SK-N-DZ (cell line): ENCODE measurements at regions not wholly inside any gene's neighbourhood (a gene's known extent, or its start where the extent isn't known, plus 50 kb on each side); places are given as distances from the start of the nearest gene placed in this dataset.
"Not testable (repeated sequence)": the region's sequence is repeated elsewhere in the genome, so short reads cannot be mapped to it uniquely, and the experiment has no call there.

Source experiments
- DNase-seq: peaks from one replicate; pipeline ENCODE4 v3.0.0-alpha.2; 2015; ENCODE audit warnings: low spot score

DNA sequence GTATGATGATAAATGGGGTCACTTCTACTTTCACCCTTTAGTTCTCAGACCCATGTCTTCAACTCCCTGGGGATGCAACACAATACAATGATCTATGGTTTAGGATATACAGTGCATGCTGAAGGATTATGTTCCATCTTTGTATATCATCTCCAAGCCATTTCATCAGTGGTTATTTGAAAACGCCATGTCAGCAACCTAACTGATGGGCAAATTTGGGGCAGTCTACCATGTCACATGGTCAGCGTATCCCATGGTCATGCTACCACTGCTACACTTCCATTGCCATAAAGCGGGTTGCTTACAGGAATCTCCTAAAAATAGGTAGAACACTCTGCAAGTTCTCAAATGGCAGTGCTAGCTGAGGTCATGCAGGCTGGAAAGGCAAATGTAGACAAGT is 236.5 kb upstream of the ISX start:
- no peak for DNase-seq

DNA sequence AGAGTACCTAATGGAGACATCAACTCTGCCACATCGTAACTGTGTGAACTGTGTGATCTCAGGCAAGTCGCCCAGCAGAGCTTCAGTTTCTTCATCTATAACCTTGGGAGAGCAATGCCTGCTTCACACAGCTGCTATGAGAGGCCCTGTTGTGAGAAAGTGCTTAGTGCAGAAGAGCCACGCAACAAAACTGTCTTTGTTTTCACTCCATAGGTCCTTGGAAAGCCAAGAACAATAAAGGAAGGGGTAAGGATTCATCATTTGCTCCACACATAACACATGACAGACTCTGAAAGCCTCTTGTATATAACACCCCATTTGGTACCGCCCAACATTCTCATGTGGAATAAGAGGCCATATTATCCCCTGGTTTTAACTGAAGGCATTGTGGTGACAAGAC is 231.9 kb upstream of the ISX start:
- DNase-seq: no peak

DNA sequence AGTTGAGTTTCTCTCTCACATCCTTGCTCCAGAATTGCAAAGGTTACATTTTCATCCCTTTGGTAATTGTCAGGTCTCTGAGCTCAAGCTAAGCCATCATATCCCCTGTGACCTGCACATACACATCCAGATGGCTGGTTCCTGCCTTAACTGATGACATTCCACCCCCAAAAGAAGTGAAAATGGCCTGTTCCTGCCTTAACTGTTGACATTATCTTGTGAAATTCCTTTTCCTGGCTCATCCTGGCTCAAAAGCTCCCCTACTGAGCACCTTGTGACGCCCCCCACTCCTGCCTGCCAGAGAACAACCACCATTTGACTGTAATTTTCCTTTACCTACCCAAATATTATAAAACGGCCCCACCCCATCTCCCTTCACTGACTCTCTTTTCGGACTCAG is 231.4 kb upstream of the ISX start:
- not testable (repeated sequence) for DNase-seq

DNA sequence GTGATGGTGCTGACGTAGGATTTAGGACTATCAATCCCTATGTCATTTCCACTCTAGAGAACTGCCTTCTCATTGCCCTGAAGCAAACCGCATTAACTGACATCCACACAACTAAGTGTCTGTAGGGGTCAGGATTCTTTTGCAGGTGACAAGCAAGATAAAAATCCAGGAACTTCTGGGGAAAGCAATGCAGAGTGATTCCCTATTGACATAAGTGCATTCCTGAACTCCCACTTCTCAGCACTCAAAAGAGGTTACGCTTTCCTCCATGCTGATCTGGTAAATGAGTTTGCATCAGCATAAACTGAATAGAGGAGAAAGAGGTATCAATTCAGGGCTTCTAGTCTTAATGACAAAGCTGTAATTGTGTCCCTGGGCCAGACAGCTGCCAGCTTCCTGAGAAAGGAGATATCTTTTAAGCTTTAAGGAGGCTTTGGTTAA is 224.6 kb upstream of the ISX start:
- no peak for DNase-seq

DNA sequence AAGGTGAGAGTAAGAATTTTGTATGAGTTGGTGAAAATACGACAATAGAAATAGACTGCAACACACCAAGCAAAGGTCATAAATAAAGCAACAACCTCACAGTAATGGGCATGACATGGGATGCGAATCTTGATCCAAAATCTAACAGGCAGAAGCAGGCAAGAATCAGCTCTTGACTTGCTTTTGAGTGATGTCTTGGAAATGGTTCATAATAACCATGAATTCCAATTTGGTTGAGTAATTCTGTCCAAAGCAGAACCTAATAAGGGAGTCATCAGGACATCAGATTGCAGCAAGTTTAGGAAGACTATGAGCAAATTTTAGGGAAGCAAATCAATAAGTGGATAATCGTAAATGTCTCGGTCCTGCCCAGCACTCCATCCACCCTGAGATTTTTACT is 224.0 kb upstream of the ISX start:
- DNase-seq: no peak

DNA sequence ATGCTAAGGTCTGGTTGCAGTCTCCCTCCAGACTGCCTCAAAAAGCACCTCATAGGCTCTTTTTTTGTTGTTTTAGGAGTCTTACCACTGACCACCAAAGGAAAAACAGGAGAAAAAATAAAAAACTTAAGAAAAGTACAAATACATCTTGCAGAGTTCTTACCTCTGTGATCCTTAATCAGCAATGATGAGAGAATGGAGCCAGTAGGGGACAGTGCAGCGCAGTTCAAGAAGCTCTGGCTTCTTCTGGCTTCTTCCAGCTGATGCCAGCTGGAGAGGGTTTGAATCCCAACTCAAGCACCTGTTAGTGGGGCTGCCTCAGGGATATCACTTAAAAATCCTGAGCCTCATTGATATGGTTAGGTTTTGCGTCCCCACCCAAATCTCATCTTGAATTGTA is 223.3 kb upstream of the ISX start:
- DNase-seq: no peak

DNA sequence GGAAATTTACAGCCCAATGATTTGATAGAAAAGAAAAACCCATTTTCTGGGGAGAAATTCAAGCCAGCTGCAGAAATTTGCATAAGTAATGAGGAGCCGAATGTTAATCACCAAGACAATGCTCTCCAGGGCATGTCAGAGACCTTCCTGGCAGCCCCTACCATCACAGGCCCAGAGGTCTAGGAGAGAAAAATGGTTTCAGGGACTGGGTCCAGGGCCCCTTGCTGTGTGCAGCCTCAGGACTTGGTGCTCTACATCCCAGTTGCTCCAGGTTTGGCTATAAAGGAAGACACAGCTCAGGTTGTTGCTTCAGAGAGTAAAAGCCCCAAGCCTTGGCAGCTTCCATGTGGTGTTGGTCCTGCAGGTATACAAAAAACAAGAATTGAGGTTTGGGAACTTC is 222.2 kb upstream of the ISX start:
- DNase-seq: not testable (repeated sequence)

DNA sequence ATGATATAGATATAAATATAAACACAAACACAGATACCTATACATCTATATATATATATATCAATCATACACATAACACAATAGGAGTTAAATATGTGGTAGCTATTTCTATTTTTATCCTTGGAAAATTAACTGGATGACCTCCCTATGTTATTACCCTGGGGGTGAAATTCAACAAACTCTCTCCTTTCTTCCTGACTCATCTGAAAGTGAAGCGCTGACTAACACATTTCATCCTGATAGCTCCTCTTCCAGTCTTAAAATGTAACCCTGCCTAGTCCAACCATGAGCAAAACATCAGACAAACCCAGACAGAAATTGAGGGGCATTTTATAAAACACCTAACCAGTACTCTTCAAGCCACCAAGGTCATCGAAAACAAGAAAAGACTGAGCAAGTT is 220.6 kb upstream of the ISX start:
- no peak for DNase-seq

DNA sequence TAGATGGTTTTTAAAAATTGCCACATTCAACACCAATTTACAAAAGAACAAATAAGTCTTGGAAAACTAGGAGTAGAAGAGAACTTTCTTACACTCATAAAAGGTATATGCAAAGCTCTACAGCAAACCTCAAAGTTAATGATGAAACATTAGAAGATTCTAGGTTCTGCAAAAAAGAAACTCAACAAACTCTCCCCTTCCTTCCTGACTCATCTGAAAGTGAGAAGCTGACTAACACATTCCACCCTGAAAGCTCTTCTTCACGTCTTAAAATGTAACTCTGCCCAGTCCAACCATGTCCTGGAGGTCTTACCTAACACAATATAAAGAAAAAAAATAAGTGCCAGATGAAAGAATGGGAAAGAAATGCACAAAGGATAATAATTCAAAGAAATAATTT is 218.9 kb upstream of the ISX start:
- no peak for DNase-seq

DNA sequence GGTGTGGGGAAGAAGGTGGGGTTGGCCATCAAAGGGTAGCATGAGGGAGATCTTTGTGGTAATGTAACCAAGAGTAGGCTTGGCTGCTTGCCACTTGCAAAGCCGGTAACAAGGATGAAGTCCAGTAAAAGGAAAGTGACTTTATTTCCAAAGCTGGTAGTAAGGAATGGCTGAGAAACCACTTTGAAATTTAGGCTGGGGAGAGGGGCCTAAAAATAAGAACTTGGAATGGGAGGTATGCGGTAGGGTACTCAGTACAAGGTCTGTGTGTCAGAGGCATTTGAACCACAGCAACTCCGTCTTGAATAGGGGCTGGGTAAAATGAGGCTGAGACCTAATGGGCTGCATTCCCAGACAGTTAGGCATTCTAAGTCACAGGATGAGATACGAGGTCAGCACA is 216.0 kb upstream of the ISX start:
- no peak for DNase-seq

DNA sequence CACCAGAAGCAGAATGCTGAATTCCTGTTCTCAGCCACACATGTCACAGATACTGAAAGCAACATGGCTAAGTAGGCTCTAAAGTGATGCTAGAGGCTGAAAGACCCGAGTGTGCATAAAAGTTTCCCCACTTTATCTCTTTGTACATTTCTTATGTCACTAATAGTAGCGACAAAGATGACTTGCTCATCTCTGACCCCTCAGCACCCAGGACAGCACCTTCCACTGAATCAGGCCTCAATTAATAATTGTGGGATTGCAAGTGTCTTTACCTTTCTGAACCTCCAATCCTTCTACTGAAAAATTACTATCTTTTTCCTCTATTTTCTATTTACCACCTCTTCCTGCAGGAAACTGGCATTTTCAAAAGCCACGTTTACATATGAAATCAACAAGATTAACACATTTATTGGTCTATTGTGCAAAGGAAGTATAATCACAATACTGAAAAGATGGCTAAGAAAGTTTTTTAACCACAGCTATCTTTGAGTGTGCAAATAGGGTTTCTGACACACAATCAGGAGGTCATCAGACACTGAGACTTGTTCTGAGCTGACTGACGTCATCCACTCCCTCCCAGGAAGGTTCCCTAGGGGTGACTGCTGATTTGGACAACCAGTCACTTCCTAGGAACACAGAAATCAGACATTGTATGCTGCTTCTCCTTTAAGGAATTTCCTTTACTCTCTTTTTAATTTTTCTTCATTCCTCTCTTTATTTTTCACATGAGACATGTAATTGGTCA is 213.9 kb upstream of the ISX start:
- no peak for DNase-seq

DNA sequence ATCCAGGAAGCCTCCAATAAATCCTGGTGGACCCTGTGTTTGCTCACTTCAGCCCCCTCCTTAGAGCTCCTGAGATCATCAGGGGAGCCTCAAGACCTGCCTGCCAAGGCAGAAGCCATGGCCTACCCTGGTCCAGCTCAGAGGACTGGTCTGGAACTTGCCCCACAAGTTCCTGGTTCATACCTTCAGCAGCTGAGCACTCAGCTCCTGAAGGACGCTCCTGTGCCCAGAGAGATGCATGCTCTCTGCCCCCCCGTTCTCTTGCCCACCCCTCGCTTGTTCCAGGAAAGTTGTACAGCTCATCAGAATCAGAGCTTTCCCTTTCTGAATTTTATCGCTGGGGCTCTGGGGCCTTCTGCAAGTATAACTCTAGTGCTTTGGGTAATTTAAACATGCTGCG is 210.5 kb upstream of the ISX start:
- no peak for DNase-seq

DNA sequence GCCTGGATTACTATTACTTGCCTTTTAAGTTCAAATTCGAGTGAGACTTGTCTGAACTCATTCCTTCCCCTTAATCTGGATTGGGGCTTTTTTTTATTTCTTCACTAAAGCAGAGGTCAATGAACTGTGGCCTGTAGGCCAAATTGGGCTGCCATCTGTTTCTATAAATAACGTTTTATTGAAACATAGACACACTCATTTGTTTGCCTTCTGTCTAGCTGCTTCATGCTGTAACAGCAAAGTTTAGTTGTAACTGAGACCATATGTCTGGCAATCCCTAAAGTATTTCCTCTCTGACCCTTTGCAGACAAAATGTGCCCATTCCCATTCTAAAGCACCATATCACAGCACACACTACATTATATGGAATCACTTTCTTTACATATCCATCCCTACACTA is 207.9 kb upstream of the ISX start:
- DNase-seq: no peak

DNA sequence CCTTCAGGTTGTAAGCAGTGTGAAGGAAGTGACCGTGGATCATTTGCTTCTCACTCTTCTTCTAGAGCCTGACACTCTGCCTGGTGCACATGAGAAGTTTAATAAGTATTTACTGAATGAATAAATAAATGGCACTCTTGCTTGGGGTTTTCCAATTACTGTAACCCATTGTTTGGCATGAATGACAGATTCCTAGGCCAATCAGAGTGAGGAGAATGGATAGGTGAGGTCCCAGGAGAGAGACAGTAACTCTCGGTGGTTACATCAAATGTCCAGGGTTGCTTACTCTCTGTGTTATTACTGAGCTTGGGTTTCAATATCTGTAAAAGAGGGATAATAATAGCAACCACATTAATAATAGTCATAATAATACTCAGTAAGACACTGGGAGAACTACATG is 204.2 kb upstream of the ISX start:
- DNase-seq: no peak

DNA sequence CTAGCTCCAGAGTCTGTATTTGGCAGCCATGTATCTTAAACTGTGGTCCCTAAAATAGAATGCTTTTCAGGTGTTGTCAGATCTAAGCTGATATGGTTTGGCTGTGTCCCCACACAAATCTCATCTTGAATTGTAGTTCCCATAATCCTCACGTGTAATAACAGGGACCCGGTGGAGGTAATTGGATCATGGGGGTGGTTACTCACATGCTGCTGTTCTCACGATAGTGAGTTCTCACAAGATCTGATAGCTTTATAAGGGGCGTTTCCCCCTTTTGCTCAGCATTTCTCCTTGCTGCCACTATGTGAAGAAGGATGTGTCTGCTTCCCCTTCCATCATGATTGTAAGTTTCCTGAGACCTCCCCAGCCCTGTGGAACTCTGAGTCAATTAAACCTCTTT is 199.9 kb upstream of the ISX start:
- no peak for DNase-seq

DNA sequence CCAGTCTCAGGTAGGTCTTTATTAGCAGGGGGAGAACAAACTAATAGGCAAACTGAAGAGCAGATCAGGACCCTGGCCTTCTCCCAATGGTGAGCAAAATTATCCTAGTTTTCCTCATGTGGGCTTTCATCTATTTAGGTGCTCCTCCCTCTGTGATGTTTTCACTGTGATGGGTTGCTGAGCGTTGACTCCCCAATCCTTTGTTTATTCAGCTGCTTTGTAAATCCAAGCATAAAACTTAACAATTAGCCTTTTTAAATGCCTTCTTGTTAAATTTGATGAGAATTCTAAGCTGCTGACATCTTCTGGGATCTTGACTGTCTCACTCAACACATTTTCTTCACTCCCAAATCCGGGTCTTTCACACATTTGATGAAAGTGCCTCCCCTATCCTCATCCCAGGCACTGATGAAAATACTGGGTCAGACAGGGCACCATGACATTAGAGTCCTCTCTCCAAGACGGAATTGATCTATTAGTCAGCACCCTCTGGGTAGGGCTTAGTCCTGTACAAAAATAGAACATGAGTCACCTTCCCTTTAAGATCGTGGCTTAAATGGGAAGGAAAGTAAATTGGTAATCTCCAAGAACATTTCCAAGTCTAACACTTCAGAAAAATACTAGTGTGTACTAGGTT is 199.3 kb upstream of the ISX start:
- DNase-seq: no peak

DNA sequence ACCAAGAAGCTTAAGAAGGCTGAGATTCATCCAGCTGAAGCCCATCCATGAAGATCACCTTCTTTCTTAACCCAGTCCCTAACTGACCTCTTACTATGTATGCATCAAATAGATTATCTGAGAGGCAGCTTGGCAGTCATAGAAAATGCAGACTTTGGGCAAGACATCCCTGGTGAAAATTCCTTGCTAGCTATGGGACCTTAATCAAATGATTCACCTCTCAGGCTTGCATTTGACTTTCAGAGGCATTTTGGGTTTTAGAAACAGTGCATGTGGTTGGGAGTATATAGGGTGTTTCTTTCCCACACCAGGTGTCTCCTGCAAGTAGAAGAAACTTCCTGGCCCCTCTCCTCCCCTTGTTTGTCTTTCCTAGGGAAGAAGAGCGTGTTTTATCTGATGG is 188.5 kb upstream of the ISX start:
- no peak for DNase-seq

DNA sequence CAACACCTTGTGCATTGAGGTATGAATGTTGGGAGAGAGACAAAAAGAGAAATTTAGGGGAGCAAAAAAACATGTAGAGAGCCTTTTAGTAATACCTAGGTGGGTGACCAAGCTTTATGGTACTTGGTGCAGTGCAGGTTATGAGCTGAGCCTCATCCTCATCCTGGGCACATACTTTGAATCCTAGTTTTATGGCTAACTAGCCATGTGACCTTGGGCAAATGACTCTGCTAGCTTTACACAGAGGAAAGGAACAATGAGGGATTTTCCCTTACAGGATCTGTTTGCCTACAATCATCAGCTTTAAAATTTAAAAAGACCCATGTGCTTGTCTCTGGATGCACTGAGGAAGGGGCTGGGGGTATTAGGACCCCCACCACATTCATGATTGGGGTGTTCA is 187.8 kb upstream of the ISX start:
- no peak for DNase-seq

DNA sequence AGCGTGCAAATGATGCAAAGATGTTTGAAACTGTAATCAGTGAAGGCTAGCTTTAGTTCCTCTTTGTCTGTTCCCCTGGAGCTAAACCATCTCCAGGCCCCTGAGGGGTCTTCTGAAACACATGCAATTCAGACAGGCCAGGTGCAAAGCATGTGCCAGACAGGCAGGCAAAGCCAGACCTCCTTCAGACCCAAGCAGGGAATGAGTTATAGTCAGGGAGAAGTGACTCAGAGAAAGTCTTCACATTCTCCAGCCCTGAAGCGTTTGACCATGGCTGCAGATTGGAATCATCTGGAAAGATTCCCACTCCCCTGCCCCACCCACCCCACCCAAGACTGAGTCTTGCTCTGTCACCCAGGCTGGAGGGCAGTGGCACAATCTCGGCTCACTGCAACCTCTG is 187.0 kb upstream of the ISX start:
- no peak for DNase-seq

DNA sequence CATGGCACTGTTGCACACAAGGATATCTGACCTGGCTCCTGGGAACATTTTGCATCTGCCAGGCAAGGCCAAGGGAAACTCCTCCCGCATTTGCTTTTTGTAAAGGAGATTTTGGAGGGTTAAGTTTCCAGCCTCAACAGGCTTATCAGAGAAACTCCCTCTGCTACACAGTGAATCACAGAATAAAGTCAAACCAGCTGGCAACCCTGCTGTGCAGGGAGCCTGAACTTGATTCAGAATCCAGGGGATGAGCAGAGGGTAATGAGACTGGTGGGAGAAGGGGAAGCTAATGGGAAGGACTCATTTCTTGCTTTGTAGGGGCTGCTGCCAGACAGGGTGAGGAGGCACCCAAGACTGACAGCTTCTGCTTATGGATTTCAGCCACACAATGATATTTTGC is 185.3 kb upstream of the ISX start:
- DNase-seq: no peak

DNA sequence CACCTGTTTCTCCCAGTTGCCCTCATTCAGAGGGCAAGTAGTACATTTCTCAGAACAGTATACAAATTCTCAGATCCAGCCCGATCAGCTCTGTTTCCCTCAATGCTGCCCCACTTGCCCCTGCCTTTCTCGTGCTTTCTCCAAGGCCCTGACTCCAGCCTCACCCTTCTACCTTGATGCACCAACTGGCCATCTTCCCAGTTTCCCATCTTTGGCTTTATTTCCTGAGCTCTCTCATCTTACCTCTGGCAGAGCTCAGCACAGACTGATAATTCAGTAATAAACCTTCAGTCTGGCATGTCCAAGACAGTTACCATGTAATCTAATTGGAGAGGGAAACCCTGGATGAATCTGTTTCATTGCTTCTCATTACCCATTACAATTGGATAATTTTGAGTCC is 184.5 kb upstream of the ISX start:
- no peak for DNase-seq

DNA sequence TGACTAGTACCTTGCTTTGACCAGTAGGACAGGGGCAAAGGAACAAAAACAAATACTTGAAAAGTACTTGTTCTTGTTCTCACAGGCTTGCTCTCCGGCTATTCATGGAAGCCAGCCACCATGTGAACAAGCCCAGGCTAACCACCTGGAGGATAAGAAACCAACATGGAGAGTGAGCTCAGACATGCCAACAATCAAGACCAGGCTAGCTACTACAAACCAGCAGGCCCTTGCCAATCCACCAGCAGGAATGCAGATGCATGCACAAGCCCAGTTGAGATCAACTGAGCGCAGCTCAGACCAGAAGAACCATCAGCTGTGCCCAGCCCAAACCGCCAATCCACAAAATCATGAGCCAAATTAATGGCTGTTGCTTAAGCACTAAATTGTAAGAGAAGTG is 180.1 kb upstream of the ISX start:
- DNase-seq: no peak

DNA sequence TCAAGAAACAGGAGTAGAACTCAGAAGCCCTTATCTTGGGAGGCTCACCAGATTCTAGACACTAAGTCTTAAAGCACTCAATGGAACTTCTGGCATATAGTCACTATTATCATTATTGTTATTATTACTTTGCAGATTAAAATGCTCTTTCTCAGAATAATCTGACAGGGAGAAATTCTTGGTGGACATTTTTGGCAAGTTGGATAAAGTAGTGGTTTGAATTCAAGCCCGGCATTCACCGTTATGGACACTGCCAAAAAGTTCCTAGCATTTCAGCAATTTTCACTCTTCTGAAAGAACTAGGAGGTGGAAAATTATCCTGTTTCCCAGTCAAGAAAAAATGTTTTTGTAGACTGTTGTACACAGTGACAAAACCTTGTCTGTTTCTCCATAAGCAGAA is 179.6 kb upstream of the ISX start:
- no peak for DNase-seq

DNA sequence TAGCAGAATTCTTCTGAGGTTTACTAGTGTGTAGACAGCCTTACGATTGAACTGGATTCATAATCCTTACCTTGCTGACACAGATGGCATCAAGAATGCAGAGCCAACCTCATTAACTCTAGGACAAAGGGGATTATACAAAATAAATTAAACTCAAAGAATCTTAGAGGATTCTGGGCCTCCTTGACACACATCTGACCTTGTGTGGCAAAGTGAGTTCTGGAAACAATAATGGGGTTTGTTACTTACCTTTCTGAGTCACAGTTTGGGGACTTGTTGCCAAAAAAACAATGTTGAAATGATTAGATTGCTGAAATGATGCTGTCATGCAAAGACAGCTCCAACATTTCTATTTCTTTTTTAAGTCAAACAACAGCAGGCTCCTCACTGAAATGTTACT is 179.1 kb upstream of the ISX start:
- DNase-seq: no peak
